GM19463 (cell line): ENCODE measurements at regions not wholly inside any gene's neighbourhood (a gene's known extent, or its start where the extent isn't known, plus 50 kb on each side); places are given as distances from the start of the nearest gene placed in this dataset.
"Not testable (repeated sequence)": the region's sequence is repeated elsewhere in the genome, so short reads cannot be mapped to it uniquely, and the experiment has no call there.

Source experiments
- ATAC-seq: cut with Tn5 transposase; IDR thresholded peaks from one replicate; pipeline ENCODE4 v1.9.1; 2021; ENCODE audit warnings: mild to moderate bottlenecking, moderate library complexity; ENCODE audit not compliant: unreplicated experiment

GRCh38 chr14:48319823-48320222 lies 644.4 kb upstream of the MDGA2 start:
- no peak for ATAC-seq

DNA sequence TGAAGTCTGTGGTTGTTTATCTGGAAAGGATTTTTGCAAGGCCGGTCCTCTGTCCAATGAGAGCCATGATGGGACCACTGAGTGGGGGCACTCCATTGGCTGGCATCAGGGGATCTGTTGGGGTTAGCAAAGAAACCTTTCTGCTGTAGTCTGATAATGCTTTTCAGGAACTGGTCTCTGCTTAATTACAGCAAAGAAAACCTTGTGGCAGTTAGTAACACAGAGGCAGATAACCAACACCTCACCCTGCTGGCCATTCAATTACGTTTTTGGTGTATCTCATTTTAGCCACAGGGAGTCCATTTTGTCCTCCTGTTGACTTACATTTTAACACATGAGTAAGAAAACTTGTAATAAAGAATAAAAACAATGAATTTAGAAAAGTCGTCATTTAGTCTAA lies 629.3 kb upstream of the MDGA2 start:
- no peak for ATAC-seq

DNA sequence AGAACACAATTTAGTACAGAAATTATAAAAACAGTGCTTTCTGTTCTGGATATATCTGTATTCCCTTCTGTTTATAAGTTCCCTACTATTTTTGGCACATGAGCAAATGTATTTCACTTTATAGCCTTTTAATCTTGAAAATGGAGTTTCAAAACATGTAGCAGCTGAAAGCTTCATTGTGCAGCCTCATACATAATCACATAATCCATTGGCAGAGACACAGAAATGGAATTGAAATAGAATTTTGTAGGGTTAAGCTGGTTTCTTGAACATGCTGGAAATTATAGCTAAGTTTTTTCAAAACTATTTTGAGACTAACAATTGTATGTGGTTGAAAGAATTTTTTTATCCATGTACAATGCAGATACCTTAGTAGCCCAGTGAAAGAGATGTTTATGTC lies 614.3 kb upstream of the MDGA2 start:
- ATAC-seq, result no peak

GRCh38 chr14:48285217-48285616 lies 609.8 kb upstream of the MDGA2 start:
- not testable (repeated sequence) for ATAC-seq

DNA sequence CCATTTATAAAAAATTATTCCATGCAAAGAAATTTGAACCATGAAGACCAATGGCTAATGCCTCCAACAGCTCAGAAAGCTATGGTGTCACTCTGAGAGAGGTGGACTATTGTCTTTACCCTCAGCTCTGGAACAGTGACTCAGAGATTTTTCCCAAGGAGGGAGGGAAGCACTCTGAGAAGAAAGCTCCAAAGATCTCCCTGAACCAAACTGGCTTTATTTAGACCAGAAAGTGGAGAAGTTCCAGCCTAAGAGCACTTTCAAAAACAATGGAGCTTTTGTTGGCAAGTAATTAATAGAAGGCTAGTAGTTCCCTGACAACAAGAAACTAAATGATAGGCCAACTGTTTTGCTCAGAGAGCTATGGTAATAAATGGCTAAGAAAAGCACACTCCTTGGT lies 599.9 kb upstream of the MDGA2 start:
- ATAC-seq, result no peak

DNA sequence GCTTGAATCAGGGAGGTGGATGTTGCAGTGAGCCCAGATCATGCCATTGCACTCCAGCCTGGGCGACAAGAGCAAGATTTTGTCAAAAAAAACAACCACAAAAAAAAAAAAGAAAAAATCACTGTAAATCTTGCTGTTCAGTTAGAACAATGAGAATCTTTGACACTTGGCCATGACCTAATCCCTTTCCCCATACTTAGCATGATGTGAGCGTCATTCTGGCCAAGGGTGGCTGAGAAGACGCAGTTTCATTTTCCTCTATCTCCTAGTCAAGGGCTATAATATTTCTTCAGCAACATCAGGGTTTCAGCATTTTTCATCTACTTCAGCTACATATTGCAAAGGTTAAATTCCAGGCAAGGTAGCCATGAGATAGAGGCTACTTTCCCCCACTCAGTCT lies 599.4 kb upstream of the MDGA2 start:
- ATAC-seq, result no peak

GRCh38 chr14:48267926-48268325 lies 592.5 kb upstream of the MDGA2 start:
- not testable (repeated sequence) for ATAC-seq

- ATAC-seq, result not testable (repeated sequence)
Measured at GRCh38 chr14:48266201-48266600, 590.8 kb upstream of the MDGA2 start.

GRCh38 chr14:48261436-48261835 lies 586.0 kb upstream of the MDGA2 start:
- ATAC-seq, result no peak

DNA sequence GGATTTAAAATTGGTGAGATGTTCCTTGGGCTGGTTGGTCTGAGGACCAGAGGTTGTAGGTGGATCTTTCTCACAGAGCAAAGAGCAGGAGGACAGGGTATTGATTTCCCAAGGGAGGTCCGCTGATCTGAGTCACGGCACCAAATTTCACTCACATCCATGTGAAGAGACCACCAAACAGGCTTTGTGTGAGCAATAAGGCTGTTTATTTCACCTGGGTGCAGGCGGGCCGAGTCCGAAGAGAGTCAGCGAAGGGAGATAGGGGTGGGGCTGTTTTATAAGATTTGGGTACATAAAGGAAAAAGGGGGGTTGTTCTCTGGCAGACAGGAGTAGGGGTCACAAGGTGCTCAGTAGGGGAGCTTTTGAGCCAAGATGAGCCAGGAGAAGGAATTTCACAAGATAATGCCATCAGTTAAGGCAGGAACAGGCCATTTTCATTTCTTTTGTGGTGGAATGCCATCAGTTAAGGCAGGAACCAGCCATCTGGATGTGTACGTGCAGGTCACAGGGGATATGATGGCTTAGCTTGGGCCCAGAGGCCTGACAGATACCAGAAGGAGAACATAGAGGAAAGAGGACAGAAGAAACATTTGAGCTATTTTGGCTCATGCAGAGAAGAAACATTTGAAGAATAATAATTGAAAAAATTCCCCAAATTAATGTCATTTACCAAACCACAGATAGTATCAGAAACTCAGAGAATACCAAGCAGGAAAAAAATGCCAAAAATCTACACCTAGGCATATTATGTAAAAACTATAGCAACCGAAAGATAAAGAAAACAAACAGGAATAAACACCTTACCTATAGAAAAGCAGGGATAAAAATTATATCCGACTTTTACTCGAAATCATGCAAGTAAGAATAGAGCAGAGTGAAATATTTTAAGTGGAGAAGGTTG lies 585.2 kb upstream of the MDGA2 start:
- ATAC-seq, result not testable (repeated sequence)

DNA sequence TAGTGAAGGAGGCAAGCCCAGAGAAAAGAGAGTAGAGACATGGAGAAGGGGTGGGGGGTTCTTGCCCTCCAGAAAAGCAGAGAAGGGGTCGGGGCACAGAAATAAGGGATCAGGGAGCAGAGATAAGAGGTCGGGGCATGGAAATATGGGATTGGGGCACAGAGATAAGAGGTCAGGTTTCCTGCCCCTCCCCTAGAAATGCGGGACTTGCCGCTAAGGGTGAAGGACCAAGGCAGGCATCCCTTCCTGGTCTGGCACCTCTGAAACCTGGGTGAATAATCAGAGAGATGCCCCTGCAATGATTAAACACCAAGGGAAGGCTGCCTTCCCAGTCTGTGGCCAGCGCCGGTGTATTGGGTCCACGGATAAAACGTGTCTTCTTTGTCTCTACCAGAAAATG lies 584.5 kb upstream of the MDGA2 start:
- not testable (repeated sequence) for ATAC-seq

- not testable (repeated sequence) for ATAC-seq
Measured at GRCh38 chr14:48259232-48259631, 583.8 kb upstream of the MDGA2 start.

GRCh38 chr14:48258703-48259102 lies 583.3 kb upstream of the MDGA2 start:
- not testable (repeated sequence) for ATAC-seq

DNA sequence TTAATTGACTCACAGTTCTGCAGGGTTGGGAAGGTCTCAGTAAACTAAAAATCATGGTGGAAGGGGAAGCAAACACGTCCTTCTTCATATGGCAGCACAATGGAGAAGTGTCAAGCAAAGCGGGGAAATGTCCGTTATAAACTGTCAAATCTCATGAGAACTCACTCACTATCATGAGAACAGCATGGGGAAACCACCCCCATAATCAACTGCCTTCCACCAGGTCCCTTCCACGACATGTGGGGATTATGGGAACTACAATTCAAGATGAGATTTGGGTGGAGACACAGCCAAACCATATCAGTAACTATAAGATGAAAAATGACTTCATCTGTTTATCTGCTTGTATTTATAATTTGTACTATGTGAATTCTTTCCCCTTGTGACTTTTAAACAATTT lies 577.6 kb upstream of the MDGA2 start:
- no peak for ATAC-seq

DNA sequence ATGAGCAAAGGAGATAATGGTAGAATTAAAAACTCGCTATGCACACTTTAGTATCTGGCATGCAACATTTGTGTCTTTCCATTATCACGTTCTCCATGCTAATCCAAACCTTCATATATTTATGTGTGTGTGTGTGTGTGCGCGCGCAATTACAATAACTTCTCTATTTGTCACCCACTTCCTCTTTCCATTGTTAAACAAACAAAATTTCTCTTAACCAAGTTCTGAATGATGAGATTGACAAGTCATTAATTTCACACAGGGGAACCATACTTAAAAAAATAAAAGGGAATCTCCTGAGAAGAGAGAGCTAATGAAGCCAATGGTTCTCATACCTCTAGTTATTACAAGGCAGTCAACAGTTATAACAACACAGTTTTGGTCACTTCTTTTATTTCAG lies 575.9 kb upstream of the MDGA2 start:
- no peak for ATAC-seq

GRCh38 chr14:48250575-48250974 lies 575.2 kb upstream of the MDGA2 start:
- ATAC-seq, result no peak

GRCh38 chr14:48247977-48248376 lies 572.6 kb upstream of the MDGA2 start:
- no peak for ATAC-seq

GRCh38 chr14:48243900-48244299 lies 568.5 kb upstream of the MDGA2 start:
- ATAC-seq, result no peak

- no peak for ATAC-seq
Measured at GRCh38 chr14:48229091-48229490, 553.7 kb upstream of the MDGA2 start.

- ATAC-seq, result no peak
Measured at GRCh38 chr14:48193893-48194292, 518.5 kb upstream of the MDGA2 start.

GRCh38 chr14:48149624-48150023 lies 474.2 kb upstream of the MDGA2 start:
- ATAC-seq, result not testable (repeated sequence)

DNA sequence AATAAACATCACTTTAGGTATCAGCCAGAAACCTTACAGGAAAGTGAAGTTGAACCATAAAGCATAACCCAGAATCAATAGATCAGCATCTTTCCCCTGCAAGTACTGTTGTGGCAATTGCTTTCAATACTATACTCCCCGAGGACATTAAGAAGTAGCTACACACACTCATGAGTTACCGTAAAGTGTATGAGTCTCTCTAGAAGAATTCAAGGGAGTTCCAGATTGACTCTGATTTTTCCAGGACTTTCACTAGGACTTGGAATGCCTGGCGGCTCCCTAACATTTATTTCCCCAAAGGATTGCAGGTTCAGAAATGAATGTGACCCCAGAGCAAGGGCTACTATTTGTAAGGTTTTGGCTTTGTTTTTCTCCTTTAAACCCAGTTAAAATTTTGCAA lies 465.4 kb upstream of the MDGA2 start:
- no peak for ATAC-seq

- ATAC-seq, result no peak
Measured at GRCh38 chr14:48129472-48129871, 454.1 kb upstream of the MDGA2 start.
